ENCODE measurements at regions not wholly inside any gene's neighbourhood (a gene's known extent, or its start where the extent isn't known, plus 50 kb on each side); places are given as distances from the start of the nearest gene placed in this dataset.

DNA sequence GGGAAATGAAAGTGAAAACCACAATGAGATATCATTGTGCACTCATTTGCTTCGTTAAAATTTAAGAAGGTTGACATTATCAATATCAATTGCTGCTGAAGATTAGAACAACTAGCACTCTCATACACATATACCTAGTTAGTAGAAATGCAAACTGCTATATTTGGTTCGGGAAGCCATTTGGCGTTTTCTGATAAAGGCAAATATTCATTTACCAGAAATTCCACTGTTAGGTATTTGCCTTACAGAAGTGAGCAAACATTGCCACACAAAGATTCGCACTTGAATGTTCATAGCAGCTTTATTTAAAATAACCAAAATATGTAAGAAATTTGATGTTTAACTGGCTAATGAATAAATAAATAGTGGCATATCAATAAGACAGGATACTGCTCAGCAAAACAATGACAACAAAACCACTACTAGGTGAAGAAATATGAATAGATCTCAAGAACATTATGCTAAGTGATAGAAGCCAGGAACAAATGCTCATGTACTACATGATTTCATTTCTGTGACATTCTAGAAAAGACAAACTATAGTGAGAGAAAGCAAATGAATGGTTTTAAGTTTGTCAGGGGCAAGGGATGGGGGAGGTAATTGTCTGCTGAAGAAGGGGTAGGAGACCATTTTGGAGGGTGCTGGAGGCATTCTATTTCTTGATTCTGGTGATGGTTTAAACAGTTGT is 387.8 kb downstream of the PTH2R start:
- no peak for TF ChIP-seq POLR2AphosphoS5 (IDR thresholded peaks at IDR 0.05; ENCODE audit: low read depth)
- TF ChIP-seq, protein P1, sequence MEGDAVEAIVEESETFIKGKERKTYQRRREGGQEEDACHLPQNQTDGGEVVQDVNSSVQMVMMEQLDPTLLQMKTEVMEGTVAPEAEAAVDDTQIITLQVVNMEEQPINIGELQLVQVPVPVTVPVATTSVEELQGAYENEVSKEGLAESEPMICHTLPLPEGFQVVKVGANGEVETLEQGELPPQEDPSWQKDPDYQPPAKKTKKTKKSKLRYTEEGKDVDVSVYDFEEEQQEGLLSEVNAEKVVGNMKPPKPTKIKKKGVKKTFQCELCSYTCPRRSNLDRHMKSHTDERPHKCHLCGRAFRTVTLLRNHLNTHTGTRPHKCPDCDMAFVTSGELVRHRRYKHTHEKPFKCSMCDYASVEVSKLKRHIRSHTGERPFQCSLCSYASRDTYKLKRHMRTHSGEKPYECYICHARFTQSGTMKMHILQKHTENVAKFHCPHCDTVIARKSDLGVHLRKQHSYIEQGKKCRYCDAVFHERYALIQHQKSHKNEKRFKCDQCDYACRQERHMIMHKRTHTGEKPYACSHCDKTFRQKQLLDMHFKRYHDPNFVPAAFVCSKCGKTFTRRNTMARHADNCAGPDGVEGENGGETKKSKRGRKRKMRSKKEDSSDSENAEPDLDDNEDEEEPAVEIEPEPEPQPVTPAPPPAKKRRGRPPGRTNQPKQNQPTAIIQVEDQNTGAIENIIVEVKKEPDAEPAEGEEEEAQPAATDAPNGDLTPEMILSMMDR (conservative IDR thresholded peaks at IDR 0.05; ENCODE audit: low read depth in 2 of 2) = no peak
- no peak for TF ChIP-seq JUNB (IDR thresholded peaks at IDR 0.05; ENCODE audit: unreplicated experiment)
- no peak for TF ChIP-seq CREB1 (CRISPR knock-in tag; IDR thresholded peaks at IDR 0.05; ENCODE audit: low read depth)
- no peak for TF ChIP-seq EZH2phosphoT487 (IDR thresholded peaks at IDR 0.05; ENCODE audit: unreplicated experiment)
- TF ChIP-seq, protein P2, sequence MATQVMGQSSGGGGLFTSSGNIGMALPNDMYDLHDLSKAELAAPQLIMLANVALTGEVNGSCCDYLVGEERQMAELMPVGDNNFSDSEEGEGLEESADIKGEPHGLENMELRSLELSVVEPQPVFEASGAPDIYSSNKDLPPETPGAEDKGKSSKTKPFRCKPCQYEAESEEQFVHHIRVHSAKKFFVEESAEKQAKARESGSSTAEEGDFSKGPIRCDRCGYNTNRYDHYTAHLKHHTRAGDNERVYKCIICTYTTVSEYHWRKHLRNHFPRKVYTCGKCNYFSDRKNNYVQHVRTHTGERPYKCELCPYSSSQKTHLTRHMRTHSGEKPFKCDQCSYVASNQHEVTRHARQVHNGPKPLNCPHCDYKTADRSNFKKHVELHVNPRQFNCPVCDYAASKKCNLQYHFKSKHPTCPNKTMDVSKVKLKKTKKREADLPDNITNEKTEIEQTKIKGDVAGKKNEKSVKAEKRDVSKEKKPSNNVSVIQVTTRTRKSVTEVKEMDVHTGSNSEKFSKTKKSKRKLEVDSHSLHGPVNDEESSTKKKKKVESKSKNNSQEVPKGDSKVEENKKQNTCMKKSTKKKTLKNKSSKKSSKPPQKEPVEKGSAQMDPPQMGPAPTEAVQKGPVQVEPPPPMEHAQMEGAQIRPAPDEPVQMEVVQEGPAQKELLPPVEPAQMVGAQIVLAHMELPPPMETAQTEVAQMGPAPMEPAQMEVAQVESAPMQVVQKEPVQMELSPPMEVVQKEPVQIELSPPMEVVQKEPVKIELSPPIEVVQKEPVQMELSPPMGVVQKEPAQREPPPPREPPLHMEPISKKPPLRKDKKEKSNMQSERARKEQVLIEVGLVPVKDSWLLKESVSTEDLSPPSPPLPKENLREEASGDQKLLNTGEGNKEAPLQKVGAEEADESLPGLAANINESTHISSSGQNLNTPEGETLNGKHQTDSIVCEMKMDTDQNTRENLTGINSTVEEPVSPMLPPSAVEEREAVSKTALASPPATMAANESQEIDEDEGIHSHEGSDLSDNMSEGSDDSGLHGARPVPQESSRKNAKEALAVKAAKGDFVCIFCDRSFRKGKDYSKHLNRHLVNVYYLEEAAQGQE (IDR thresholded peaks at IDR 0.05; ENCODE audit: unreplicated experiment) = no peak
- TF ChIP-seq EZH2 (IDR thresholded peaks at IDR 0.05; ENCODE audit: low read depth, unreplicated experiment) = no peak
- TF ChIP-seq STAT1 (IDR thresholded peaks at IDR 0.05; ENCODE audit: unreplicated experiment) = no peak
- TF ChIP-seq ZNF331 (CRISPR knock-in tag; IDR thresholded peaks at IDR 0.05; ENCODE audit: low read depth) = no peak
- TF ChIP-seq ZNF114 (CRISPR knock-in tag; IDR thresholded peaks at IDR 0.05) = no peak
- TF ChIP-seq, protein P3, sequence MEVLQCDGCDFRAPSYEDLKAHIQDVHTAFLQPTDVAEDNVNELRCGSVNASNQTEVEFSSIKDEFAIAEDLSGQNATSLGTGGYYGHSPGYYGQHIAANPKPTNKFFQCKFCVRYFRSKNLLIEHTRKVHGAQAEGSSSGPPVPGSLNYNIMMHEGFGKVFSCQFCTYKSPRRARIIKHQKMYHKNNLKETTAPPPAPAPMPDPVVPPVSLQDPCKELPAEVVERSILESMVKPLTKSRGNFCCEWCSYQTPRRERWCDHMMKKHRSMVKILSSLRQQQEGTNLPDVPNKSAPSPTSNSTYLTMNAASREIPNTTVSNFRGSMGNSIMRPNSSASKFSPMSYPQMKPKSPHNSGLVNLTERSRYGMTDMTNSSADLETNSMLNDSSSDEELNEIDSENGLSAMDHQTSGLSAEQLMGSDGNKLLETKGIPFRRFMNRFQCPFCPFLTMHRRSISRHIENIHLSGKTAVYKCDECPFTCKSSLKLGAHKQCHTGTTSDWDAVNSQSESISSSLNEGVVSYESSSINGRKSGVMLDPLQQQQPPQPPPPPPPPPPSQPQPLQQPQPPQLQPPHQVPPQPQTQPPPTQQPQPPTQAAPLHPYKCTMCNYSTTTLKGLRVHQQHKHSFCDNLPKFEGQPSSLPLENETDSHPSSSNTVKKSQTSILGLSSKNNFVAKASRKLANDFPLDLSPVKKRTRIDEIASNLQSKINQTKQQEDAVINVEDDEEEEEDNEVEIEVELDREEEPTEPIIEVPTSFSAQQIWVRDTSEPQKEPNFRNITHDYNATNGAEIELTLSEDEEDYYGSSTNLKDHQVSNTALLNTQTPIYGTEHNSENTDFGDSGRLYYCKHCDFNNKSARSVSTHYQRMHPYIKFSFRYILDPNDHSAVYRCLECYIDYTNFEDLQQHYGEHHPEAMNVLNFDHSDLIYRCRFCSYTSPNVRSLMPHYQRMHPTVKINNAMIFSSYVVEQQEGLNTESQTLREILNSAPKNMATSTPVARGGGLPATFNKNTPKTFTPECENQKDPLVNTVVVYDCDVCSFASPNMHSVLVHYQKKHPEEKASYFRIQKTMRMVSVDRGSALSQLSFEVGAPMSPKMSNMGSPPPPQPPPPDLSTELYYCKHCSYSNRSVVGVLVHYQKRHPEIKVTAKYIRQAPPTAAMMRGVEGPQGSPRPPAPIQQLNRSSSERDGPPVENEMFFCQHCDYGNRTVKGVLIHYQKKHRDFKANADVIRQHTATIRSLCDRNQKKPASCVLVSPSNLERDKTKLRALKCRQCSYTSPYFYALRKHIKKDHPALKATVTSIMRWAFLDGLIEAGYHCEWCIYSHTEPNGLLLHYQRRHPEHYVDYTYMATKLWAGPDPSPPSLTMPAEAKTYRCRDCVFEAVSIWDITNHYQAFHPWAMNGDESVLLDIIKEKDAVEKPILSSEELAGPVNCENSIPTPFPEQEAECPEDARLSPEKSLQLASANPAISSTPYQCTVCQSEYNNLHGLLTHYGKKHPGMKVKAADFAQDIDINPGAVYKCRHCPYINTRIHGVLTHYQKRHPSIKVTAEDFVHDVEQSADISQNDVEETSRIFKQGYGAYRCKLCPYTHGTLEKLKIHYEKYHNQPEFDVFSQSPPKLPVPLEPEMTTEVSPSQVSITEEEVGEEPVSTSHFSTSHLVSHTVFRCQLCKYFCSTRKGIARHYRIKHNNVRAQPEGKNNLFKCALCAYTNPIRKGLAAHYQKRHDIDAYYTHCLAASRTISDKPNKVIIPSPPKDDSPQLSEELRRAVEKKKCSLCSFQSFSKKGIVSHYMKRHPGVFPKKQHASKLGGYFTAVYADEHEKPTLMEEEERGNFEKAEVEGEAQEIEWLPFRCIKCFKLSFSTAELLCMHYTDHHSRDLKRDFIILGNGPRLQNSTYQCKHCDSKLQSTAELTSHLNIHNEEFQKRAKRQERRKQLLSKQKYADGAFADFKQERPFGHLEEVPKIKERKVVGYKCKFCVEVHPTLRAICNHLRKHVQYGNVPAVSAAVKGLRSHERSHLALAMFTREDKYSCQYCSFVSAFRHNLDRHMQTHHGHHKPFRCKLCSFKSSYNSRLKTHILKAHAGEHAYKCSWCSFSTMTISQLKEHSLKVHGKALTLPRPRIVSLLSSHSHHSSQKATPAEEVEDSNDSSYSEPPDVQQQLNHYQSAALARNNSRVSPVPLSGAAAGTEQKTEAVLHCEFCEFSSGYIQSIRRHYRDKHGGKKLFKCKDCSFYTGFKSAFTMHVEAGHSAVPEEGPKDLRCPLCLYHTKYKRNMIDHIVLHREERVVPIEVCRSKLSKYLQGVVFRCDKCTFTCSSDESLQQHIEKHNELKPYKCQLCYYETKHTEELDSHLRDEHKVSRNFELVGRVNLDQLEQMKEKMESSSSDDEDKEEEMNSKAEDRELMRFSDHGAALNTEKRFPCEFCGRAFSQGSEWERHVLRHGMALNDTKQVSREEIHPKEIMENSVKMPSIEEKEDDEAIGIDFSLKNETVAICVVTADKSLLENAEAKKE (CRISPR knock-in tag; IDR thresholded peaks at IDR 0.05) = no peak
- TF ChIP-seq NANOG (IDR thresholded peaks at IDR 0.05; ENCODE audit: borderline replicate concordance) = no peak
- TF ChIP-seq, protein P4, sequence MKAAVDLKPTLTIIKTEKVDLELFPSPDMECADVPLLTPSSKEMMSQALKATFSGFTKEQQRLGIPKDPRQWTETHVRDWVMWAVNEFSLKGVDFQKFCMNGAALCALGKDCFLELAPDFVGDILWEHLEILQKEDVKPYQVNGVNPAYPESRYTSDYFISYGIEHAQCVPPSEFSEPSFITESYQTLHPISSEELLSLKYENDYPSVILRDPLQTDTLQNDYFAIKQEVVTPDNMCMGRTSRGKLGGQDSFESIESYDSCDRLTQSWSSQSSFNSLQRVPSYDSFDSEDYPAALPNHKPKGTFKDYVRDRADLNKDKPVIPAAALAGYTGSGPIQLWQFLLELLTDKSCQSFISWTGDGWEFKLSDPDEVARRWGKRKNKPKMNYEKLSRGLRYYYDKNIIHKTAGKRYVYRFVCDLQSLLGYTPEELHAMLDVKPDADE (IDR thresholded peaks at IDR 0.05) = no peak
